Astrocyte (in vitro differentiated cells and primary cell): ENCODE measurements at regions not wholly inside any gene's neighbourhood (a gene's known extent, or its start where the extent isn't known, plus 50 kb on each side); places are given as distances from the start of the nearest gene placed in this dataset.

Source experiments
- EZH2 ChIP-seq: IDR thresholded peaks from 2 replicates; pipeline ENCODE4 v1.6.1; 2012; ENCODE audit warnings: mild to moderate bottlenecking, low read length, inconsistent platforms; ENCODE audit not compliant: insufficient read depth
- TF ChIP-seq, protein P1 (sequence below): IDR thresholded peaks from 2 replicates; pipeline ENCODE4 v1.5.1; 2011; ENCODE audit warnings: low read depth, mild to moderate bottlenecking, inconsistent platforms, low read length, moderate library complexity; ENCODE audit not compliant: insufficient read depth

DNA sequence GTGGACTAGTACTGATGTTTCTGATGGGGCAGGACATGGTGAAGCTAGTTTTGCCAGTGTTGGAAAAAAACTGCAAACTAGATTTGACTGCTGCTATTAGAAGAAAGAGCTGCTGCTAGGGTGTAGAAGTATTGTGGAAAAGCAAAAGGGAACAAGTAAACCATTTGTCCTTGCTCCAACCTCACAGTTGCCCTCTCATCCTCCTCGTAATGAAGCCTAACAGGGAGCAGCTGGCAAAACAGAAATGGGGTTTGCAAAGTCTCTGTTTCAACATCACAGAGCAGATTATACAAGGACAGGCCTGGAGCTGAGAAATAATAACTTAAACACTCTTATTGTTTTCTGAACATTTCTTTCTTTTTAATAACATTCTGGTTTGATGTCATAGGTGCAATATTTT, 346.2 kb downstream of the MAGEB5 start:
- TF ChIP-seq, protein P1, sequence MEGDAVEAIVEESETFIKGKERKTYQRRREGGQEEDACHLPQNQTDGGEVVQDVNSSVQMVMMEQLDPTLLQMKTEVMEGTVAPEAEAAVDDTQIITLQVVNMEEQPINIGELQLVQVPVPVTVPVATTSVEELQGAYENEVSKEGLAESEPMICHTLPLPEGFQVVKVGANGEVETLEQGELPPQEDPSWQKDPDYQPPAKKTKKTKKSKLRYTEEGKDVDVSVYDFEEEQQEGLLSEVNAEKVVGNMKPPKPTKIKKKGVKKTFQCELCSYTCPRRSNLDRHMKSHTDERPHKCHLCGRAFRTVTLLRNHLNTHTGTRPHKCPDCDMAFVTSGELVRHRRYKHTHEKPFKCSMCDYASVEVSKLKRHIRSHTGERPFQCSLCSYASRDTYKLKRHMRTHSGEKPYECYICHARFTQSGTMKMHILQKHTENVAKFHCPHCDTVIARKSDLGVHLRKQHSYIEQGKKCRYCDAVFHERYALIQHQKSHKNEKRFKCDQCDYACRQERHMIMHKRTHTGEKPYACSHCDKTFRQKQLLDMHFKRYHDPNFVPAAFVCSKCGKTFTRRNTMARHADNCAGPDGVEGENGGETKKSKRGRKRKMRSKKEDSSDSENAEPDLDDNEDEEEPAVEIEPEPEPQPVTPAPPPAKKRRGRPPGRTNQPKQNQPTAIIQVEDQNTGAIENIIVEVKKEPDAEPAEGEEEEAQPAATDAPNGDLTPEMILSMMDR = no peak
- TF ChIP-seq EZH2 = no peak
